GM10266 (cell line): ENCODE measurements at regions not wholly inside any gene's neighbourhood (a gene's known extent, or its start where the extent isn't known, plus 50 kb on each side); places are given as distances from the start of the nearest gene placed in this dataset.
"Not testable (repeated sequence)": the region's sequence is repeated elsewhere in the genome, so short reads cannot be mapped to it uniquely, and the experiment has no call there.

Experiments
- DNase-seq: peaks from one replicate; pipeline ENCODE4 v3.0.0; 2012; ENCODE audit errors: extremely low spot score
- CTCF ChIP-seq: IDR thresholded peaks from 2 replicates; pipeline ENCODE4 v1.5.1; 2012; ENCODE audit warnings: mild to moderate bottlenecking, low read depth; ENCODE audit not compliant: control insufficient read depth, insufficient read depth; ENCODE audit errors: missing control alignments

- no peak for DNase-seq
- no peak for TF ChIP-seq CTCF
These were observed 512.6 kb downstream of the PLOD2 start for GRCh38 chr3:145648396-145648795.

DNA sequence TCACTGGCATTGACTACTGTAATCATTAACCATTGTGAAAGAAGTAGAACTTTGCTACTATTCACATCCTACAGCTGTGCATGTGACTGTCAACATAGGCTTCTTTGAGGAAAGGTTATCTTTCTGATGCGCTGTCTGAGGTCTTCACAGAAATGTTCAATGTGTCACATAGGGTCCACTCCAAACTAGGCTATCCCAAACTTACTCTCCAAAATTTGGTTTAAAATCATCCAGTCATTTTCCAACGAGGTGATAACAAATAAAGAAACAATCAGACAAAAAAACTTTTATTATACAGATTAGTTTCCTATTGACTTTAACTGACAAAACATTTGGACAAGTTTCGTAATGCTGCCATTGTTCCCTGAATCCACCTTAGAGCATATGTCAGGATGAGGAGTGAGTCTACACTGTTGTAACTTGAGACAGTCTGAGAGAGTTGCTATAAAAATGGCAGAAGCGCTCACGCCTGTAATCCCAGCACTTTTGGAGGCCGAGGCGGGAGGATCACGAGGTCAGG, 511.6 kb downstream of the PLOD2 start:
- DNase-seq: no peak
- TF ChIP-seq CTCF: no peak

DNA sequence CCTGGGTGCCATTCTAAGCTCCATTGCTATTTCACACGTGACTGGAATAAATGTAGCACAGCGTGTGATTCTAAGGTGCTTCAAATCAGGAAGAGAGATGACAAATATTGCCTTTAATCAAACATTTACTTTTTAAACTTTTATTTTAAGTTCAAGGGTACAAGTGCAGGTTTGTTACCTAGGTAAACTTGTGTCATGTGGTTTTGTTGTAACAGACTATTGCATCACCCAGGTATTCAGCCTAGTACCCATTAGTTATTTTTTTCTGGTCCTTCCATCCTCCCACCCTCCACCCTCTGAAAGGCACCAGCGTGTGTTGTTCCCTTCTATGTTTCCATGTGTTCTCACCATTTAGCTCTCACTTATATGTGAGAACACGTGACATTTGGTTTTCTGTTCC, 510.8 kb downstream of the PLOD2 start:
- TF ChIP-seq CTCF: no peak
- DNase-seq: no peak

- DNase-seq: no peak
- no peak for TF ChIP-seq CTCF
These were observed 489.9 kb downstream of the PLOD2 start for GRCh38 chr3:145671121-145671520.

DNA sequence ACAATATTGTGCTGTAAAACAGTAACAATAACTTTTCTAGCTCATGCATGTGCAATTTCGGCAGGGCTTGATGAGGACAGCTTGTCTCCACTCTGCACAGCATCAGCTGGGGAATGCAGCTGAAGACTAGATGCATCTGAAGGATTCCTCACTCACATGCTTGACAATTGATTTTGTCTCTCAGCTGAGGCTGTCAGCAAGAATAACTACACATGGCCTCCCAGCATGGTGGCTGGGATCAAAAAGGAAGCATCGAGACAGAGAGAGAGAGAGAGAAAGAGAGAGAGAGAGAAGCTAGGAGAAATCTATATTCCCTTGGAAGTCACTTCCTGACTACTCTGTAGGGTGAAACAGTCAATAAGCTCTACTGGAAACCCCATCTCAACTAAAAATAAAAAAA, 487.1 kb downstream of the PLOD2 start:
- no peak for TF ChIP-seq CTCF
- no peak for DNase-seq

DNA sequence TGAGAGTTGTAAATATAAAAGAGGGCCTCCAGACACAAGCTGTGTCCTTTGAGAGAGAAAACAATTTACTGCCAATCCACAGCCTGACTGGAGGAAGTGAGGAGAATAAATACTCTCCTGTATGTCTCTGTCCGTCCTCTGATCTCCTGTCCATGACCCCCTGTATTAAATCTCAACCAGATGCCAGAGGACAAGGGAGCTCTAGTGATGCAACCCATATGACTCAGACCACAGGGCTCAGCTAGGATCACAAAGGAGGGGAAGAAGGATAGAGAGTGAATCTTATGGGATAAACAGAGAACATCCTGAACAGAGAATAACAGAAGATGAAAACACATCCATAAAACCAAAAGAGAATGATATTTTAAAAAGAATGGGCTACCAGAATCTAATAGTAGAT, 482.6 kb downstream of the PLOD2 start:
- no peak for TF ChIP-seq CTCF
- no peak for DNase-seq

DNA sequence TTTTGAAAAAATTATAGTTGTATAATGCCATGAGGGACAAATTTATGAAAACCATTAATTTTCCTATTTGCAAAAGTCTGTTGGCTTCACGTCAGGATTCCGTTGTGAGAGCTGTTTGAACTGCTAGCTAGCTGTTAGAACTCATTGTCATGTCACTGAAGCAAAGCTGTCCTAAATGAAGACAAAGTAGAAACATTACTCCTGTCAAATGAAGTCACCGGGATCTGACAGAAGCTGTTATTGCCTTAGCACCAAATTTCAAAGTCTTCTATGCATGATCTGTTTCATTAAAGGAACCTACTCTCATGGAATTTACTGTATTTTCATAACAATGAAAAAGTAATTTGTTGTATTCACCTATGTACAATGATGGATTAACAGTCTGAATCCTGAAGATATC, 479.8 kb downstream of the PLOD2 start:
- DNase-seq: no peak
- no peak for TF ChIP-seq CTCF

GRCh38 chr3:145687978-145688377, 473.0 kb downstream of the PLOD2 start:
- DNase-seq: not testable (repeated sequence)
